HepG2 (cell line): ENCODE measurements at regions not wholly inside any gene's neighbourhood (a gene's known extent, or its start where the extent isn't known, plus 50 kb on each side); places are given as distances from the start of the nearest gene placed in this dataset.

Experiments used
- ATAC-seq: fragments of 200-7000 bp; cut with Tn5 transposase; 3 replicates; pipeline ENCODE4 v1.9.1; 2020; ENCODE audit warnings: mild to moderate bottlenecking, moderate library complexity
- BruUV-seq: library from RNA; stranded (reverse); fragments of 400-500 nt; replicated peaks from 2 replicates; lab custom pipeline; 2021; lab: Mats Ljungman, UMichigan
- CTCF ChIA-PET: fragments of 300-600 bp; formaldehyde crosslinking; extraction: SDS; loops from one replicate; lab custom pipeline; 2021; ENCODE audit warnings: low total read pairs, inconsistent platforms, low intra/inter-chr PET ratio; lab: Yijun Ruan, JAX
- POLR2A ChIA-PET: fragments of 350-600 bp; sonication (Branson Sonifier 250); formaldehyde crosslinking; loops from one replicate; lab custom pipeline; 2020; ENCODE audit warnings: antibody characterized with exemption, inconsistent platforms; lab: Yijun Ruan, JAX
- DNase-seq: peaks from one replicate; pipeline ENCODE4 v3.0.0-alpha.2; 2015; ENCODE audit warnings: low spot score
- FAIRE-seq: peaks from 3 replicates; lab custom pipeline; 2011; peaks lifted over from hg19 to GRCh38; lab: Jason Lieb, UNC
- H2AFZ ChIP-seq: one replicate; pipeline ENCODE4 v1.6.1; 2011; ENCODE audit warnings: low read length, inconsistent platforms
- H3K27ac ChIP-seq: fragments of 300-600 bp; 3 replicates; pipeline ENCODE4 v1.8.0; 2011; ENCODE audit warnings: mixed run types, mild to moderate bottlenecking, mixed read lengths, low read length, inconsistent platforms; ENCODE audit not compliant: insufficient read depth; ENCODE audit errors: extremely low read length
- H3K27me3 ChIP-seq, 2 experiments: fragments of 200-600 bp in 1 of 2; 2 replicates in 1 of 2; 3 replicates in 1 of 2; pipeline versions ENCODE4 v1.6.0 to v1.8.0; 2011; ENCODE audit warnings: low read length in 2 of 2, mild to moderate bottlenecking in 2 of 2, moderate library complexity in 2 of 2, inconsistent platforms in 1 of 2; ENCODE audit not compliant: insufficient read depth in 2 of 2, control insufficient read depth in 1 of 2
- H3K36me3 ChIP-seq, 2 experiments: fragments of 200-600 bp in 1 of 2; replicated peaks in 1 of 2; 2 replicates in 1 of 2; 3 replicates in 1 of 2; pipeline versions ENCODE4 v1.5.1 to v1.8.0; 2011; ENCODE audit warnings: low read length in 2 of 2, inconsistent platforms in 1 of 2; ENCODE audit not compliant: insufficient read depth in 2 of 2, control insufficient read depth in 1 of 2
- H3K4me1 ChIP-seq: 2 replicates; pipeline ENCODE4 v1.5.1; 2012; ENCODE audit warnings: low read length, inconsistent platforms; ENCODE audit not compliant: insufficient read depth
- H3K4me2 ChIP-seq: 2 replicates; pipeline ENCODE4 v1.6.0; 2011; ENCODE audit warnings: low read depth, low read length, inconsistent platforms
- H3K4me3 ChIP-seq, 3 experiments: fragments of 200-600 bp in 1 of 3; sonication (generic), shearing (Covaris generic) in 1 of 3; replicated peaks in 1 of 3; 2 replicates each; pipeline ENCODE4 v1.5.1; 2011 to 2016; ENCODE audit warnings: low read length in 3 of 3, inconsistent platforms in 2 of 3, low read depth in 2 of 3, mild to moderate bottlenecking in 2 of 3, control low read depth in 1 of 3, mixed read lengths in 1 of 3; ENCODE audit not compliant: insufficient read depth in 1 of 3
- H3K79me2 ChIP-seq: one replicate; pipeline ENCODE4 v1.6.1; 2011; ENCODE audit warnings: low read length, inconsistent platforms; ENCODE audit not compliant: insufficient read depth
- H3K9ac ChIP-seq: 2 replicates; pipeline ENCODE4 v1.6.0; 2011; ENCODE audit warnings: mild to moderate bottlenecking, low read depth, low read length, inconsistent platforms; ENCODE audit not compliant: insufficient read depth
- H3K9me3 ChIP-seq: 2 replicates; pipeline ENCODE4 v1.5.1; 2012; ENCODE audit warnings: mild to moderate bottlenecking, low read length
- H4K20me1 ChIP-seq: 2 replicates; pipeline ENCODE4 v1.6.0; 2011; ENCODE audit warnings: inconsistent platforms, mild to moderate bottlenecking, low read length, moderate library complexity; ENCODE audit not compliant: insufficient read depth
- CAMTA2 ChIP-seq: sonication (generic); formaldehyde crosslinking; IDR thresholded peaks from 2 replicates; pipeline ENCODE4 v1.4.0; 2020; ENCODE audit warnings: mild to moderate bottlenecking, missing genetic modification reagents, borderline replicate concordance
- ELF4 ChIP-seq: sonication (generic); formaldehyde crosslinking; IDR thresholded peaks from 2 replicates; pipeline ENCODE4 v1.5.0; 2020; ENCODE audit warnings: missing genetic modification reagents, mild to moderate bottlenecking, moderate library complexity, borderline replicate concordance
- EP300 ChIP-seq, 3 experiments: sonication (generic) in 1 of 3; formaldehyde crosslinking in 1 of 3; IDR thresholded peaks; 2 replicates each; pipeline versions ENCODE4 v1.5.1 to v1.6.1; 2011 to 2020; ENCODE audit warnings: low read depth in 2 of 3, low read length in 2 of 3, borderline replicate concordance in 1 of 3, improper control_type of control experiment in 1 of 3, mild to moderate bottlenecking in 1 of 3, missing genetic modification reagents in 1 of 3, moderate library complexity in 1 of 3
- FOSL2 ChIP-seq: sonication (generic); formaldehyde crosslinking; IDR thresholded peaks from 2 replicates; pipeline ENCODE4 v1.4.0; 2020; ENCODE audit warnings: missing genetic modification reagents
- MED13 ChIP-seq: sonication (generic); formaldehyde crosslinking; IDR thresholded peaks from 2 replicates; pipeline ENCODE4 v1.5.0; 2020; ENCODE audit warnings: missing genetic modification reagents
- MEF2D ChIP-seq: sonication (generic); formaldehyde crosslinking; IDR thresholded peaks from 2 replicates; pipeline ENCODE4 v1.5.1; 2020; ENCODE audit warnings: mild to moderate bottlenecking, missing genetic modification reagents
- MZF1 ChIP-seq: sonication (generic); formaldehyde crosslinking; IDR thresholded peaks from 2 replicates; pipeline ENCODE4 v1.8.1; 2023; ENCODE audit warnings: mild to moderate bottlenecking, missing genetic modification reagents, borderline replicate concordance
- NCOA1 ChIP-seq: sonication (generic); formaldehyde crosslinking; IDR thresholded peaks from 2 replicates; pipeline ENCODE4 v1.9.0; 2021; ENCODE audit warnings: missing genetic modification reagents
- PHF8 ChIP-seq: sonication (generic); formaldehyde crosslinking; IDR thresholded peaks from 2 replicates; pipeline ENCODE4 v1.5.0; 2020; ENCODE audit warnings: missing genetic modification reagents
- SNRNP70 ChIP-seq: fragments of 200-400 bp; formaldehyde crosslinking; IDR thresholded peaks from 2 replicates; pipeline ENCODE4 v1.6.1; 2017; ENCODE audit warnings: mild to moderate bottlenecking, low read depth, low read length, moderate library complexity
- SRSF1 ChIP-seq: fragments of 200-400 bp; formaldehyde crosslinking; optimal IDR thresholded peaks from 2 replicates; pipeline ENCODE3; 2017; ENCODE audit warnings: mild to moderate bottlenecking, low read depth, low read length, moderate library complexity
- TARDBP ChIP-seq: sonication (generic); formaldehyde crosslinking; IDR thresholded peaks from 2 replicates; pipeline ENCODE4 v1.8.0; 2022; ENCODE audit warnings: mild to moderate bottlenecking, missing genetic modification reagents
- TGIF2 ChIP-seq: IDR thresholded peaks from 2 replicates; pipeline ENCODE4 v1.6.1; 2016; ENCODE audit warnings: control low read depth, missing compliant biosample characterization
- U2AF2 ChIP-seq: fragments of 200-400 bp; formaldehyde crosslinking; IDR thresholded peaks from 2 replicates; pipeline ENCODE4 v1.6.1; 2017; ENCODE audit warnings: low read depth, mild to moderate bottlenecking, low read length
- ZNF282 ChIP-seq: fragments of 450-650 bp; IDR thresholded peaks from 2 replicates; pipeline ENCODE4 v1.6.1; 2018; ENCODE audit not compliant: partially characterized antibody
- ZNF33A ChIP-seq: sonication (generic); formaldehyde crosslinking; IDR thresholded peaks from 2 replicates; pipeline ENCODE4 v1.5.1; 2020; ENCODE audit warnings: missing genetic modification reagents, mild to moderate bottlenecking, moderate library complexity, borderline replicate concordance
- WGBS: methylation state at CpG from one replicate; pipeline ENCODE4 v1.1.6; 2017; ENCODE audit warnings: low lambda C conversion rate; 5-methylcytosine and 5-hydroxymethylcytosine counted together
- in situ Hi-C: cut with HindIII; loops from 2 replicates; pipeline ENCODE4 v1.10.0; 2017; ENCODE audit warnings: low pct_unique_long_range_greater_than_20kb; ENCODE audit not compliant: extremely low pct_ligation_motif_present
- intact Hi-C: fragments of 100-400 bp; cut with micrococcal nuclease; formaldehyde crosslinking; loops from one replicate; pipeline ENCODE4 v1.10.0; 2022; ENCODE audit not compliant: unreplicated experiment
- TF ChIP-seq, protein P1 (sequence below): sonication (generic); formaldehyde crosslinking; IDR thresholded peaks from 2 replicates; pipeline ENCODE4 v1.4.0; 2020; ENCODE audit warnings: missing genetic modification reagents

DNA sequence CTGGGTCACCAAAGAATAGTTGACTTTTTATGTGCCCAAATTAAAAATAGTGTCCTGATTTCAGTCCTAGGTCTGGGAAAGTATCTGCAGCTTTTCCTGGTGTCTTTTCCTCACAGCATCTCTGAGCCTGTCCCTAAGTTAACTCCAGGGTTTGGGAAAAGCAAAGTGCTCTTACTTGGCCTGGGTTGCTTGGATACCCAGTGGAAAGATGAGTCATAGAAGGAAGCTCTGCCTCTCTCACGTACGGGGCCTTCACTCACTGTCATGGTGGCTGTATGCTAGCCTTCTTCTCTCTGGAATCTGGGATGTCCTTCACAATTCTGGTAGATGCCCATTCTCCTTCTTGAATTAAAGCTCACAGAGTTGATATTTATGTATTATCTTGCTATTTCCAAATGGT, 607.3 kb downstream of the ANKRD50 start:
- no peak overlapping the region for H3K27ac ChIP-seq
- in situ Hi-C loops = loop anchor here (25.0 kb wide), 3 partner anchors 543 to 1343 kb away; partner anchors contain the start of gene SPRY1
- TF ChIP-seq ZNF282 = no peak
- TF ChIP-seq FOSL2 (CRISPR knock-in tag) = peak; percentile 56
- TF ChIP-seq, all 625 proteins: peak for 1
- no peaks in the 10 kb centered on the region for H3K36me3 ChIP-seq
- no peak overlapping the region for H3K9ac ChIP-seq
- ChIA-PET POLR2A (no interaction called here), CTCF (no interaction called here)
- no peak overlapping the region for H3K4me3 ChIP-seq
- no peaks in the 10 kb centered on the region for H4K20me1 ChIP-seq
- intact Hi-C loops = no loop called here
- H3K27me3 ChIP-seq = no peaks in the 10 kb centered on the region
- ATAC-seq (peak; percentile 56), DNase-seq (no peak), FAIRE-seq (no peak)
- H3K9me3 ChIP-seq = peaks cover 6% of the 10 kb centered on the region; the same call in 1 of the 2 replicates
- H3K79me2 ChIP-seq = no peaks in the 10 kb centered on the region
- WGBS = 4% methylated on average over 2 of the region's 2 CpGs
- no peaks in the 10 kb centered on the region for H3K4me1 ChIP-seq
- H2AFZ ChIP-seq = no peak overlapping the region
- no peak overlapping the region for H3K4me2 ChIP-seq
- no TSS peak for BruUV-seq

DNA sequence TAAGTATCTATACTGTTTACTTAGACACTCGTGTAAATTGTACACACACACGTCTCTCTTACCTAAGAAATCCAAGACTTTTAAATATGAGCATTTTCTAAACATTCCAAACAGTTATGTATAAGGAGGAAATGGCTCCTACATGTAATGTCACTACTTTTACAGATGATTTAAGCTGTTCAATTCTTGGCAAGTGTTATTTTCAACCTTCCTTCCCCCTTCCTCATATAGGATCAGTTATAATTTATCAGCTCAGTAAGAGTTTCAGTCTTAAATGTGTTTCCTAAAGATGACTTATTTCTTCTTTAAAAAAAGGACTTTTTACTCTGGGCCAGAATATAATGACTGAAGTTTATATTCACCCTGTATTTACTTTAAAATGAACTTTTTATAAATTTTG, 601.1 kb downstream of the ANKRD50 start:
- BruUV-seq = no TSS peak
- no peaks in the 10 kb centered on the region for H3K4me1 ChIP-seq
- no peak overlapping the region for H2AFZ ChIP-seq
- H3K36me3 ChIP-seq = no peaks in the 10 kb centered on the region
- WGBS = 23% methylated on average over 2 of the region's 2 CpGs
- ChIA-PET POLR2A (no interaction called here), CTCF (interaction anchor here (1.1 to 2.7 kb wide), 4 partner anchors 337 to 1534 kb away, joined by 3 to 14 read pairs (median 8); no protein-coding TSS in a partner anchor)
- H3K27ac ChIP-seq = no peak overlapping the region
- FAIRE-seq (no peak), DNase-seq (no peak), ATAC-seq (no peak)
- TF ChIP-seq TGIF2 (CRISPR knock-in tag) (no peak), CAMTA2 (CRISPR knock-in tag) (no peak), SNRNP70 (no peak), TARDBP (CRISPR knock-in tag) (no peak), MEF2D (CRISPR knock-in tag) (no peak), MED13 (CRISPR knock-in tag) (no peak), PHF8 (CRISPR knock-in tag) (no peak), ZNF33A (CRISPR knock-in tag) (no peak), NCOA1 (CRISPR knock-in tag) (no peak), U2AF2 (no peak), MZF1 (CRISPR knock-in tag) (no peak), EP300 (IDR thresholded peaks at IDR 0.05; ENCODE audit: low read depth in 2 of 2, low read length in 2 of 2) (no peak), EP300 (CRISPR knock-in tag; IDR thresholded peaks at IDR 0.05; ENCODE audit: borderline replicate concordance) (no peak), SRSF1 (no peak), ELF4 (CRISPR knock-in tag) (no peak)
- TF ChIP-seq, protein P1, sequence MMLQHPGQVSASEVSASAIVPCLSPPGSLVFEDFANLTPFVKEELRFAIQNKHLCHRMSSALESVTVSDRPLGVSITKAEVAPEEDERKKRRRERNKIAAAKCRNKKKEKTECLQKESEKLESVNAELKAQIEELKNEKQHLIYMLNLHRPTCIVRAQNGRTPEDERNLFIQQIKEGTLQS = no peak
- intact Hi-C loops (loop anchor here (1.0 to 10.0 kb wide), 6 partner anchors 449 to 1507 kb away; partner anchors contain the start of gene NUDT6), in situ Hi-C loops (loop anchor here (5.0 to 25.0 kb wide), 5 partner anchors 339 to 1349 kb away; partner anchors contain the start of gene SPRY1)
- H3K4me2 ChIP-seq = no peak overlapping the region
- H3K9me3 ChIP-seq = no peaks in the 10 kb centered on the region
- H3K79me2 ChIP-seq = no peaks in the 10 kb centered on the region
- no peaks in the 10 kb centered on the region for H4K20me1 ChIP-seq
- H3K4me3 ChIP-seq = no peak overlapping the region
- H3K27me3 ChIP-seq = no peaks in the 10 kb centered on the region
- no peak overlapping the region for H3K9ac ChIP-seq
